ENCODE measurements at regions not wholly inside any gene's neighbourhood (a gene's known extent, or its start where the extent isn't known, plus 50 kb on each side); places are given as distances from the start of the nearest gene placed in this dataset.
"Not testable (repeated sequence)": the region's sequence is repeated elsewhere in the genome, so short reads cannot be mapped to it uniquely, and the experiment has no call there.

DNA sequence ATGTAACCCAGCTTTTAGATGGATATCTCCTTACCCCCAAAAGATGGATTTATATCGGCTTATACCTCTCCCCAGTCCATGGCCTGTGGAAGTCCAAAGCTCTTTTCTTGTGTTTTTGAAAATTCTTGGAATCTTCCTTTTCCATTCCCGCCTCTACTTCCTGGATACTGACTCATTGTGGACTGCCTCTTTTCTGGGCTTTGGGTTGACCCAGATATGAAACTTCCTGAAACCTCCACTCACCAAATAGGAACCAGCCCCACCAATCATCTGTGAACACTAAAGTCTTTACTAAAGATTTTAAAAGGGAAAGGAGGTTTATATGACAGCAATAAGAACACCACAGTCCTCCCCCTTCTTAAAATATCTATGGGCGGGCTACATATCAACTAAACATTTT, 163.4 kb upstream of the SYN3 start:
- DNase-seq (ENCODE audit: low read depth), result no peak

GRCh38 chr22:33220476-33221080, 162.4 kb upstream of the SYN3 start:
- no peak for DNase-seq (ENCODE audit: low read depth)

DNA sequence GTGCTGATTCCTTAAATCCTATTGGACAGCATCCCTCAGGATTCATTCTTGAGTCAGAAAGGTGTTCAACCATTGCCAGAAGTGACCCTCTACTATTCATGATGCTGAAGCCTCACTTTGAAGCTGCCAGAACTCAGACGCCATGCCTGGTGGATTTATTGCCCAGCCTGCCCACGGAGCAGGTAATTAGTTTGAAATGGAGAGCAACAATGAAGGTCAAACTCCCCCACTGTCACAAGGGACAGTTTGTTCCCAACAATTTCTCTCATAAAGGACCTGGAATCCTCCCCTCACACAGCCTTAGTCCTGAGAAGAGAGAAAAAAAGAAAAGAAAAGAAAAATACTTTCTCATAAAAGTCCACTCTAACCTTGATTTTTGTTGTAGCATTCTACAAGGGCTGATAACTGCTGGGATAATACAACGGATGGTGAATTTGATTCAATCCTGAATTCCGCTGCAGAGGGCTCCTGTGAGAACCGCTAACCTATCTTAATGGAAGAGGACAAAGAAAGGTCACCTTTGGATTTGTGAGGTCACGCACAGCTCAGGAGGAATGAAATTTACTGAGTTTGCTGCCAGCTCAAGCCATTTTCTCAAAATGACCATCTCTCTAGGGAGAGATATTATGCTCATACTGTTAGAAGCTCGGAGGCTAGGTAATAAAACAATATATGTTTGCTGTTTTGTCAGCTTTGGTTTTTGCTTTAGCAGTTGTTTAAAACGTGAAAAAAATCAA, 161.6 kb upstream of the SYN3 start:
- no peak for DNase-seq (ENCODE audit: low read depth)

DNA sequence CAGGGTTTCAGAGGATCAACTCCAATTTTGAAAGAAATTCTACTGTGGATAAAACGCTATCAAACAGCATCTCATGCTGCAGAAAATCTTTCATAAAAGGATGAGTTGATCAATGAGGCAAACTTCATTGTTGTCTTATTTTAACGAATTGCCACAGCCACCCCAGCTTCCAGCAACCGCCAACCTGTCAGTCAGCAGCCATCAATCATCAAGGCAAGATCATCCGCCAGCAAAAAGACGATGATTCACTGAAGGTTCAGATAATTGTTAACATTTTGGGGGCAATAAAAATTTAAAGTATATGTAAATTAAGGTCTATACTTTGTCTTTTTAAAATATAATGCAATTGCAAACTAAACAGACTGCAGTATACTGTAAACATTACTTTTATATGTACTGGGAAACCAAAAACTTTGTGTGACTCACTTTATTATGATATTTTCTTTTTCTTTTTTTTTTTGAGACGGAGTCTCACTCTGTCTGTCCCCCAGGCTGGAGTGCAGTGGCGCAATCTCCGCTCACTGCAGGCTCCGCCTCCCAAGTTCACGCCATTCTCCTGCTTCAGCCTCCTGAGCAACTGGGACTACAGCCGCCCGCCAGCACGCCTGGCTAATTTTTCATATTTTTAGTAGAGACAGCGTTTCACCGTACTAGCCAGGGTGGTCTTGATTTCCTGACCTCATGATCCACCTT, 155.3 kb upstream of the SYN3 start:
- DNase-seq (ENCODE audit: low read depth), result no peak

- DNase-seq (ENCODE audit: low read depth), result peak; percentile 28
Measured at GRCh38 chr22:33209930-33210784, 152.0 kb upstream of the SYN3 start.

GRCh38 chr22:33204408-33204807, 146.2 kb upstream of the SYN3 start:
- no peak for DNase-seq (ENCODE audit: low read depth)

DNA sequence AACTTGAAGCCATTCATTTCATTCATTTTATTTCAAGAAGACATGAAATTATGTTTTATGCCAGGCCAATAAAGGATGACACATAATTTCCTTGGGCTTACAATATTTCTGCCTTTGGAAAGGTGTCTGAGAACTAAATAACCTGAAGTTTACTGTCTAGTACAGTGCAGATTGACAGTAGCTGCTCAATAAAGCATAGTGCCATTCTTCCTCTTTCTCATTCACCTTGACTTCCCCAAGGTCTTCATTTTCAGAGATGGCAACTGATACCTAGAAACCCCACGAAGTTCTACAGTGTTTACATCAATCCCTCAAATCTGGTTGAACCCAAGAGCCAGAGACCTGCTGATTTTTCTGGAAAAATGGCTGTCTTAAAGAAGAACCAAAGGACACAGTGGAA, 144.3 kb upstream of the SYN3 start:
- DNase-seq (ENCODE audit: low read depth), result no peak

DNA sequence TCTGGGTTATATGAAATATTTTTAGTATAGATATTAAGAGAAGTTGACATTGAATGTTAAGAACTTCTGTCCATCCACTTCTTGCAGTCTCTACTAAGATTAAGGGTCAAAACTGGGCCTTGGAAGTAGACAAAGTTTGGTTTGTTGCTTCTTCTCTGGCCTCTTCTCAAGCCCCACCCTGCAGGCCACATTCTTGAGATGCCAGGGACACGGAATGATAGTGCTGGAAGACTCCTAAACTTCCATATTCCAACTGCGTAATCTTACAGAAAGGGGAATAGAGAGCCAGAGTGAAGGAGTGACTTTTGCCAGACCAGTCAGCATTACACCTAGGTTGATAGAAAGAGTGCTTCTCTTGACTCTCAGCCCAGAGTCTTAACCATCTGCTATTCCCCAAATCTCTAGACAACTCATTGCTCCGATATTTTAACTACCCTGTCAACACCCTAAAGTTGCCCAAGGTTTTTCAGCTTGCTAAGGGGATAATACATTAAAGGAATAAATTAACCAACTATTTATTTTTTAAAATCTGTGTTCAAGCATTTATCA, 136.4 kb upstream of the SYN3 start:
- no peak for DNase-seq (ENCODE audit: low read depth)

DNA sequence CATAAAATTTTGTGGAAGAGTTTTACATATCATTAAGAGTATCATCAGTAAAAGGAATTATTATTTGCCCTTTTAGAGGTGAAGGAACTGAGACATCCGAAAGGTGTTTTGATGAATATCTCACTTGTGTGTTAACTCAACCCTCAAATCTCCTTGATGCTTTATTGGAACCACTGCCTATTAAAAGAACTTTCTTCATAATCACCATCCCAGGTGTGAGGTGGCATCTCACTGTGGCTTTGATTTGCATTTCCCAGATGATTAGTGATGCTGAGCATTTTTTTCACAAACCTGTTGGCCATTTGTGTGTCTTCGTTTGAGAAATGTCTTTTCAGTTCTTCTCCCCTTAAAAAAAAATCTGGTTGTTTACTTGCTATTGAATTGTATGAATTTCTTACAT, 134.0 kb upstream of the SYN3 start:
- DNase-seq (ENCODE audit: low read depth), result no peak

- peak; percentile 15 for DNase-seq (ENCODE audit: low read depth)
Measured at GRCh38 chr22:33188326-33188725, 130.1 kb upstream of the SYN3 start.

DNA sequence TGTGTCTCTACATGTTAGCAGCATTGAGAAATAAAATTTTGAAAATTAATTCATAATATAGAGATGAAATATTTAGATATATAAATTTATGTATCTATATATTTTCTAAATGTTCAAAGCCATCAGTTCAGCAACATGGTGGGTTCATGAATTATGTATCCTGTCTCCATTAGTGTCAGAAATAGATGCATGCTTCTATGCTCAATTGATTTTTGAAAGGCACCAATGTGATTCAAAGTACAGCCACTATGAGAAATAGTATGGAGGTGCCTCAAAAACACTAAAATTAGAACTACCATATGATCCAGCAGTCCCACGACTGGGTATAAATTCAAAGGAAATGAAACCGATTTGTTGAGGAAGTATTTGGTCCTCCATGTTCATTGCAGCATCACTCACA, 128.6 kb upstream of the SYN3 start:
- no peak for DNase-seq (ENCODE audit: low read depth)

- DNase-seq (ENCODE audit: low read depth), result no peak
Measured at GRCh38 chr22:33180356-33180755, 122.2 kb upstream of the SYN3 start.

DNA sequence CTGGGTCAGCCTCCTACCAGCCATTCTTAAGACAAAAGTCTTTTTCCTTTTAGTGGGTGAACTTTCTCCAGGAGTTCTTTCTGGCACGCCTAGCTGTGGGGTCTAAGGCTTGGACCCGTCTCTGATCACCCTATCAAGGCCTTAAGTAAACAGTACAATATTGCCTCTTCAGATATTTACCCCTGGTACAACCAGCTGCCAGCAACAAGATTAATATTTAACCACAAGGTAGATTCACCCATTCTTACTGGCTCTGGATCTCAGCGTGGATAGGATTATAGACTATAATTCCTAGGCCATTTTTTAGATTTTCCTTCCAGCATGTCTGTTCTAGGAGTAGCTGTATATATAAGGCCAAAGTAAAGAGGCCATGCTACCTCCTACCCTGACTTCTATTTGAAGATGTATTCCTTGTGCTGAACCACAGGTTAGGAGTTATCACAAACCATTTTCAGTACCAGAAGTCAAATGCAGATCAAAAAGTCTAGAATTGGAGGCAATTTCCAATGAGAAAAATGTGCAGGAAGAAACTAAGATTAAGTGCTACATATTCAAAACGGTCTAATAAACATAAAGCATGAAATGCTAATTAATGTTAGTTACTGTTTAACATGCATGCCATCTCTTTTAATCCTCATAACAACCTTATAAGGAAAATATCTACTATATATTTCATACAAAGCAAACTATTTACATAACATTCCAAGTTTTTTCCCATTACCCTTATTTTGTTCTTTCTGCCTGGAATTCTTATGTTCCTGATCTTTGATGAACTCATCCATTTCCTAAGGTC, 110.0 kb upstream of the SYN3 start:
- DNase-seq (ENCODE audit: low read depth), result no peak

- no peak for DNase-seq (ENCODE audit: low read depth)
Measured at GRCh38 chr22:33166206-33166605, 108.0 kb upstream of the SYN3 start.

DNA sequence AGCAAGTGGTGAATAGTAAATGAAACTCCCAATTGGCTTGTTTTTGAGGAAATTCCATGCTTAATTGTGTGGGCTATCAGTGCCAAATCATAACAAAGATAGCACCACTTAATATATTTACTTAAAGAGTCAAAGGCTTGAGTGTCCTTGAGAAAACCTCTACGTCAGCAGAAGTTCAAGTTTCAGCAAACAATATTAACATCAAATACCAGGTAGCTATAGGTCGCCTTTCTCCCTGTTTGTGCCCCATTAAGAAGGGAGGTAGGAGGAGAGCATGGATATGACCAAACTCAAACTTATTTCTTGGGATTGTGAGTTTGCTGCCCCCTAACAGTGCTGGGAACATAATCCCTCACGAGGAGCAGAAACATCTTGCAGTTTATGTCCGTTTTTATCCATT, 105.6 kb upstream of the SYN3 start:
- no peak for DNase-seq (ENCODE audit: low read depth)

GRCh38 chr22:33162196-33162595, 104.0 kb upstream of the SYN3 start:
- DNase-seq (ENCODE audit: low read depth), result no peak

DNA sequence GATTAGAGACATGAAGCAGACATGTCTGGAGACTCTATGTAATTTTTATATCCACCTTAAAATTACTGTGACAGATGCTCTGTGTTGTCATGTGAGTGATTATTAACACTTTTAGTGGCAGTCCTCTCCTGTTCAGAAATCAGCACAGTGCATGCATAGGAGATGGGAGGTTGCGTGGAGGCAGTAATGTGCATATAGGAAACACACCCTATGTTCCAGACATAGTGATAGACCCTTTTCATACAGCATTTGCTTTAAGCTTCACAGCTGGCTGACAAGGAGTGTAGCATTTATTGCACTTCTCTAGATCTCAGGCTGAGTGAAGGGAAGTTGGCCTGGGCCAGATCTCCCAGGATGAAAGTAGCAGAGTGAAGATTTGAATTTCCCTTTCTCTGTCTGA, 102.3 kb upstream of the SYN3 start:
- no peak for DNase-seq (ENCODE audit: low read depth)

- not testable (repeated sequence) for DNase-seq (ENCODE audit: low read depth)
Measured at GRCh38 chr22:33154967-33155366, 96.8 kb upstream of the SYN3 start.

- no peak for DNase-seq (ENCODE audit: low read depth)
Measured at GRCh38 chr22:33149611-33150010, 91.4 kb upstream of the SYN3 start.

DNA sequence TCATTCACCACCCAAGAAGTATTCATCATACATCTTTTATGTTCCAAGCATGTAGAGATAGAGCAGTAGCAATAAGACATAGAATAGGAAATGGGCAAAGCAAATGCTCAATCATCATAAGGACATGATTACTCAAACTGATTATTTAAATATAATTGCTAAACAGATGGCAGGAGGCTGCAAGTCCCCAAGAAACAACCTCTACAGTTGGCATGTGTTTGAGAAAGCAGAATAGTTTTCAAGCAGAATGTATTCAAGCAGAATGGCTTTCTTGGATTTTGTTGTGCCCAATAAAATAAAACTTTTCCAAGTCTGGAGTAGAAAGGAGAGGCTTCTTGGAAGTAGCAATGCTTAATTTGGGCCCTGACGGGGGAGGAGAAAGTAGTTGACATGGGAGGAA, 86.5 kb upstream of the SYN3 start:
- no peak for DNase-seq (ENCODE audit: low read depth)
